ENCODE measurements at regions not wholly inside any gene's neighbourhood (a gene's known extent, or its start where the extent isn't known, plus 50 kb on each side); places are given as distances from the start of the nearest gene placed in this dataset.

GRCh38 chr1:192022827-192023226, 135.4 kb upstream of the RGS18 start:
- DNase-seq (ENCODE audit: low read depth in 4 of 4, low spot score in 2 of 4), result no peak

- DNase-seq (ENCODE audit: low read depth in 4 of 4, low spot score in 2 of 4), result no peak
Observed at GRCh38 chr1:192024881-192025280, 133.4 kb upstream of the RGS18 start.

- no peak for DNase-seq (ENCODE audit: low read depth in 4 of 4, low spot score in 2 of 4)
Observed at GRCh38 chr1:192038567-192038966, 119.7 kb upstream of the RGS18 start.

GRCh38 chr1:192045131-192045530, 113.1 kb upstream of the RGS18 start:
- no peak for DNase-seq (ENCODE audit: low read depth in 4 of 4, low spot score in 2 of 4)

GRCh38 chr1:192053531-192053971, 104.7 kb upstream of the RGS18 start:
- no peak for DNase-seq (ENCODE audit: low read depth in 4 of 4, low spot score in 2 of 4)

GRCh38 chr1:192057766-192058165, 100.5 kb upstream of the RGS18 start:
- no peak for DNase-seq (ENCODE audit: low read depth in 4 of 4, low spot score in 2 of 4)

- no peak for DNase-seq (ENCODE audit: low read depth in 4 of 4, low spot score in 2 of 4)
Observed at GRCh38 chr1:192059407-192059806, 98.9 kb upstream of the RGS18 start.

GRCh38 chr1:192061556-192061955, 96.7 kb upstream of the RGS18 start:
- DNase-seq (ENCODE audit: low read depth in 4 of 4, low spot score in 2 of 4), result no peak

GRCh38 chr1:192065087-192065486, 93.2 kb upstream of the RGS18 start:
- no peak for DNase-seq (ENCODE audit: low read depth in 4 of 4, low spot score in 2 of 4)

- no peak for DNase-seq (ENCODE audit: low read depth in 4 of 4, low spot score in 2 of 4)
Observed at GRCh38 chr1:192066202-192066601, 92.1 kb upstream of the RGS18 start.

- DNase-seq (ENCODE audit: low read depth in 4 of 4, low spot score in 2 of 4), result no peak
Observed at GRCh38 chr1:192067360-192067759, 90.9 kb upstream of the RGS18 start.

GRCh38 chr1:192070213-192070612, 88.0 kb upstream of the RGS18 start:
- DNase-seq (ENCODE audit: low read depth in 4 of 4, low spot score in 2 of 4), result no peak

GRCh38 chr1:192080684-192081083, 77.6 kb upstream of the RGS18 start:
- DNase-seq (ENCODE audit: low read depth in 4 of 4, low spot score in 2 of 4), result no peak

- DNase-seq (ENCODE audit: low read depth in 4 of 4, low spot score in 2 of 4), result no peak
Observed at GRCh38 chr1:192081359-192081758, 76.9 kb upstream of the RGS18 start.

GRCh38 chr1:192086644-192087043, 71.6 kb upstream of the RGS18 start:
- no peak for DNase-seq (ENCODE audit: low read depth in 4 of 4, low spot score in 2 of 4)

- DNase-seq (ENCODE audit: low read depth in 4 of 4, low spot score in 2 of 4), result no peak
Observed at GRCh38 chr1:192087334-192087733, 70.9 kb upstream of the RGS18 start.

GRCh38 chr1:192088496-192088895, 69.8 kb upstream of the RGS18 start:
- no peak for DNase-seq (ENCODE audit: low read depth in 4 of 4, low spot score in 2 of 4)

GRCh38 chr1:192098001-192098400, 60.3 kb upstream of the RGS18 start:
- DNase-seq (ENCODE audit: low read depth in 4 of 4, low spot score in 2 of 4), result no peak

GRCh38 chr1:192099328-192099727, 58.9 kb upstream of the RGS18 start:
- DNase-seq (ENCODE audit: low read depth in 4 of 4, low spot score in 2 of 4), result no peak

GRCh38 chr1:192100686-192101468, 57.4 kb upstream of the RGS18 start:
- no peak for DNase-seq (ENCODE audit: low read depth in 4 of 4, low spot score in 2 of 4)

GRCh38 chr1:192104128-192104527, 54.1 kb upstream of the RGS18 start:
- DNase-seq (ENCODE audit: low read depth in 4 of 4, low spot score in 2 of 4), result no peak

- no peak for DNase-seq (ENCODE audit: low read depth in 4 of 4, low spot score in 2 of 4)
Observed at GRCh38 chr1:192104852-192105251, 53.4 kb upstream of the RGS18 start.

- no peak for DNase-seq (ENCODE audit: low read depth in 4 of 4, low spot score in 2 of 4)
Observed at GRCh38 chr1:192108161-192108560, 50.1 kb upstream of the RGS18 start.

Measured in left renal cortex interstitium (tissue), 4 donors.